ENCODE measurements at regions not wholly inside any gene's neighbourhood (a gene's known extent, or its start where the extent isn't known, plus 50 kb on each side); places are given as distances from the start of the nearest gene placed in this dataset.
"Not testable (repeated sequence)": the region's sequence is repeated elsewhere in the genome, so short reads cannot be mapped to it uniquely, and the experiment has no call there.

GRCh38 chrX:121571333-121571732 lies 523.9 kb downstream of the GLUD2 start:
- H3K9me3 ChIP-seq, result no peaks in the 10 kb centered on the region
- TF ChIP-seq CTCF (IDR thresholded peaks at IDR 0.05) (no peak), POLR2A (IDR thresholded peaks at IDR 0.05) (no peak)
- H3K27ac ChIP-seq, result no peak overlapping the region
- H3K27me3 ChIP-seq, result no peaks in the 10 kb centered on the region
- H3K4me3 ChIP-seq (replicated peaks in 1 of 3), result no peak overlapping the region
- intact Hi-C loops (cut with DNase I), result no loop called here
- WGBS, 2 donors, result 87 to 91% methylated on average over 7 of the region's 7 CpGs
- no peaks in the 10 kb centered on the region for H3K36me3 ChIP-seq
- DNase-seq, result no peak
- peaks cover 0 to 6% of the 10 kb centered on the region in 2 donors for H3K4me1 ChIP-seq

GRCh38 chrX:121574384-121574783 lies 527.0 kb downstream of the GLUD2 start:
- H3K27me3 ChIP-seq; H3K4me3 ChIP-seq (replicated peaks in 1 of 3); intact Hi-C loops (cut with DNase I); H3K27ac ChIP-seq; H3K36me3 ChIP-seq; DNase-seq; H3K9me3 ChIP-seq; H3K4me1 ChIP-seq: not testable (repeated sequence)
- 96 to 98% methylated on average over 2 of the region's 2 CpGs for WGBS, 2 donors

GRCh38 chrX:121579016-121579760 lies 531.8 kb downstream of the GLUD2 start:
- Histone ChIP-seq H3K4me3 (replicated peaks in 1 of 3) (no peak overlapping the region), H3K9me3 (no peaks in the 10 kb centered on the region), H3K4me1 (no peaks in the 10 kb centered on the region), H3K27ac (no peak overlapping the region), H3K36me3 (no peaks in the 10 kb centered on the region), H3K27me3 (no peaks in the 10 kb centered on the region)
- no peak for DNase-seq
- WGBS, 2 donors, result 14 to 31% methylated on average over 3 of the region's 3 CpGs
- intact Hi-C loops (cut with DNase I), result no loop called here
- TF ChIP-seq CTCF (IDR thresholded peaks at IDR 0.05) (peak in 1 of 6 experiments; percentile 36), POLR2A (IDR thresholded peaks at IDR 0.05) (no peak)

- no peaks in the 10 kb centered on the region for H3K9me3 ChIP-seq
- H3K4me1 ChIP-seq, result no peaks in the 10 kb centered on the region
- intact Hi-C loops (cut with DNase I), result no loop called here
- no peaks in the 10 kb centered on the region for H3K36me3 ChIP-seq
- TF ChIP-seq CTCF (IDR thresholded peaks at IDR 0.05) (no peak), POLR2A (IDR thresholded peaks at IDR 0.05) (no peak)
- DNase-seq, result no peak
- H3K27ac ChIP-seq, result no peak overlapping the region
- no peaks in the 10 kb centered on the region for H3K27me3 ChIP-seq
- 55 to 58% methylated on average over 4 of the region's 4 CpGs for WGBS, 2 donors
- no peak overlapping the region for H3K4me3 ChIP-seq (replicated peaks in 1 of 3)
These were observed 534.5 kb downstream of the GLUD2 start for GRCh38 chrX:121581885-121582284.

GRCh38 chrX:121585626-121586025 lies 538.2 kb downstream of the GLUD2 start:
- no peak for TF ChIP-seq POLR2A (IDR thresholded peaks at IDR 0.05)
- TF ChIP-seq CTCF (IDR thresholded peaks at IDR 0.05), result no peak
- Histone ChIP-seq H3K36me3 (no peaks in the 10 kb centered on the region), H3K27ac (no peak overlapping the region), H3K4me1 (no peaks in the 10 kb centered on the region), H3K9me3 (no peaks in the 10 kb centered on the region), H3K27me3 (no peaks in the 10 kb centered on the region), H3K4me3 (replicated peaks in 1 of 3) (no peak overlapping the region)
- DNase-seq, result no peak
- intact Hi-C loops (cut with DNase I), result no loop called here
- WGBS, 2 donors, result 67 to 76% methylated on average over 3 of the region's 3 CpGs

Measured in thyroid gland (tissue), 4 donors.